ENCODE measurements at regions not wholly inside any gene's neighbourhood (a gene's known extent, or its start where the extent isn't known, plus 50 kb on each side); places are given as distances from the start of the nearest gene placed in this dataset.
"Not testable (repeated sequence)": the region's sequence is repeated elsewhere in the genome, so short reads cannot be mapped to it uniquely, and the experiment has no call there.

- DNase-seq = not testable (repeated sequence)
Observed at GRCh38 chr10:109729895-109730294, 193.4 kb downstream of the XPNPEP1 start.

- DNase-seq = no peak
Observed at GRCh38 chr10:109727436-109727835, 195.9 kb downstream of the XPNPEP1 start.

- no peak for DNase-seq
Observed at GRCh38 chr10:109726473-109726872, 196.8 kb downstream of the XPNPEP1 start.

- DNase-seq = no peak
Observed at GRCh38 chr10:109723305-109723704, 200.0 kb downstream of the XPNPEP1 start.

GRCh38 chr10:109721453-109722064 lies 201.8 kb downstream of the XPNPEP1 start:
- DNase-seq = no peak

- no peak for DNase-seq
Observed at GRCh38 chr10:109706026-109706560, 217.2 kb downstream of the XPNPEP1 start.

GRCh38 chr10:109701633-109702215 lies 221.6 kb downstream of the XPNPEP1 start:
- DNase-seq = no peak

GRCh38 chr10:109698882-109699664 lies 224.2 kb downstream of the XPNPEP1 start:
- DNase-seq = no peak

GRCh38 chr10:109698086-109698485 lies 225.2 kb downstream of the XPNPEP1 start:
- DNase-seq = no peak

- no peak for DNase-seq
Observed at GRCh38 chr10:109696981-109697775, 226.1 kb downstream of the XPNPEP1 start.

GRCh38 chr10:109696462-109696861 lies 226.8 kb downstream of the XPNPEP1 start:
- no peak for DNase-seq

- no peak for DNase-seq
Observed at GRCh38 chr10:109695988-109696387, 227.3 kb downstream of the XPNPEP1 start.

GRCh38 chr10:109689785-109690184 lies 233.5 kb downstream of the XPNPEP1 start:
- DNase-seq = no peak

- no peak for DNase-seq
Observed at GRCh38 chr10:109679478-109679877, 243.8 kb downstream of the XPNPEP1 start.

- no peak for DNase-seq
Observed at GRCh38 chr10:109678857-109679256, 244.5 kb downstream of the XPNPEP1 start.

GRCh38 chr10:109676703-109677102 lies 246.6 kb downstream of the XPNPEP1 start:
- DNase-seq = no peak

GRCh38 chr10:109668703-109669102 lies 254.6 kb downstream of the XPNPEP1 start:
- no peak for DNase-seq

GRCh38 chr10:109668154-109668665 lies 255.1 kb downstream of the XPNPEP1 start:
- DNase-seq = no peak

- DNase-seq = no peak
Observed at GRCh38 chr10:109665321-109665720, 258.0 kb downstream of the XPNPEP1 start.

- DNase-seq = no peak
Observed at GRCh38 chr10:109664554-109664953, 258.8 kb downstream of the XPNPEP1 start.

- DNase-seq = no peak
Observed at GRCh38 chr10:109663122-109663521, 260.2 kb downstream of the XPNPEP1 start.

GRCh38 chr10:109652612-109653011 lies 270.7 kb downstream of the XPNPEP1 start:
- DNase-seq = not testable (repeated sequence)

- DNase-seq = no peak
Observed at GRCh38 chr10:109650228-109650627, 273.1 kb downstream of the XPNPEP1 start.
